ENCODE measurements at regions not wholly inside any gene's neighbourhood (a gene's known extent, or its start where the extent isn't known, plus 50 kb on each side); places are given as distances from the start of the nearest gene placed in this dataset.

GRCh38 chr18:27826101-27826500, 350.8 kb downstream of the CDH2 start:
- DNase-seq (ENCODE audit: low spot score): no peak

- no peak for DNase-seq (ENCODE audit: low spot score)
These were observed 351.2 kb downstream of the CDH2 start for GRCh38 chr18:27825689-27826088.

- no peak for DNase-seq (ENCODE audit: low spot score)
These were observed 351.9 kb downstream of the CDH2 start for GRCh38 chr18:27824841-27825681.

GRCh38 chr18:27824275-27824674, 352.7 kb downstream of the CDH2 start:
- no peak for DNase-seq (ENCODE audit: low spot score)

- DNase-seq (ENCODE audit: low spot score): no peak
These were observed 353.9 kb downstream of the CDH2 start for GRCh38 chr18:27823053-27823452.

- DNase-seq (ENCODE audit: low spot score): no peak
These were observed 368.2 kb downstream of the CDH2 start for GRCh38 chr18:27808683-27809082.

GRCh38 chr18:27803957-27804356, 373.0 kb downstream of the CDH2 start:
- DNase-seq (ENCODE audit: low spot score): no peak

GRCh38 chr18:27797484-27797883, 379.4 kb downstream of the CDH2 start:
- no peak for DNase-seq (ENCODE audit: low spot score)

GRCh38 chr18:27794181-27794926, 382.6 kb downstream of the CDH2 start:
- no peak for DNase-seq (ENCODE audit: low spot score)

GRCh38 chr18:27793013-27793785, 383.7 kb downstream of the CDH2 start:
- no peak for DNase-seq (ENCODE audit: low spot score)

- DNase-seq (ENCODE audit: low spot score): no peak
These were observed 387.5 kb downstream of the CDH2 start for GRCh38 chr18:27789406-27789805.

GRCh38 chr18:27787547-27787946, 389.4 kb downstream of the CDH2 start:
- DNase-seq (ENCODE audit: low spot score): no peak

- DNase-seq (ENCODE audit: low spot score): no peak
These were observed 391.0 kb downstream of the CDH2 start for GRCh38 chr18:27785815-27786471.

GRCh38 chr18:27780061-27780745, 396.7 kb downstream of the CDH2 start:
- no peak for DNase-seq (ENCODE audit: low spot score)

GRCh38 chr18:27778925-27779324, 398.0 kb downstream of the CDH2 start:
- DNase-seq (ENCODE audit: low spot score): no peak

GRCh38 chr18:27778441-27778840, 398.5 kb downstream of the CDH2 start:
- DNase-seq (ENCODE audit: low spot score): no peak

- DNase-seq (ENCODE audit: low spot score): peak; percentile 82
These were observed 404.8 kb downstream of the CDH2 start for GRCh38 chr18:27772081-27772480.

GRCh38 chr18:27771571-27771970, 405.4 kb downstream of the CDH2 start:
- DNase-seq (ENCODE audit: low spot score): peak; percentile 9

- DNase-seq (ENCODE audit: low spot score): no peak
These were observed 407.8 kb downstream of the CDH2 start for GRCh38 chr18:27769152-27769551.

- no peak for DNase-seq (ENCODE audit: low spot score)
These were observed 413.0 kb downstream of the CDH2 start for GRCh38 chr18:27763936-27764335.

GRCh38 chr18:27763341-27763740, 413.6 kb downstream of the CDH2 start:
- DNase-seq (ENCODE audit: low spot score): no peak

All from COLO829 (cell line).